Superior temporal gyrus (tissue), 1 donor: ENCODE measurements at regions not wholly inside any gene's neighbourhood (a gene's known extent, or its start where the extent isn't known, plus 50 kb on each side); places are given as distances from the start of the nearest gene placed in this dataset.
"Not testable (repeated sequence)": the region's sequence is repeated elsewhere in the genome, so short reads cannot be mapped to it uniquely, and the experiment has no call there.

Source experiments
- DNase-seq: peaks from one replicate; pipeline ENCODE4 v3.0.0-alpha.2; 2016; ENCODE audit errors: extremely low spot score

DNA sequence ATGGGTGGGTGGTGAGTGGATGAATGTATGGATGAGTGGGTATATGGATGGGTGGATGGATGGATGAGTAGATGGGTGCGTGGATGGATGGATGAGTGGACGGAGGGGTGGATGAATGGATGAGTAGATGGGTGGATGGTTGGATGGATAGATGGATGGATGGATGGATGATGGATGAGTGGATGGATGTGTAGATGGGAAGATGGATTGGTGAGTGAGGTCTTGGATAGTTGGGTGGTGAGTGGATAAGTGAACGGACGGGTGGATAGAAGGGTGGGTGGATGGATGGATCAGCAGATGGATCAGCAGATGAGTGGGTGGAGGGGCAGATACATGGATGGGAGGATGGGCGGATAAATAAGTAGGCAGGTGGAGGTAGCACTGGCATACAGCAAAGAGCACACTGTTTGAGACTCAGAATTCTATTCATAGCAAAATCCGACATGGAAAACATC lies 163.5 kb downstream of the C9orf50 start:
- DNase-seq = no peak

DNA sequence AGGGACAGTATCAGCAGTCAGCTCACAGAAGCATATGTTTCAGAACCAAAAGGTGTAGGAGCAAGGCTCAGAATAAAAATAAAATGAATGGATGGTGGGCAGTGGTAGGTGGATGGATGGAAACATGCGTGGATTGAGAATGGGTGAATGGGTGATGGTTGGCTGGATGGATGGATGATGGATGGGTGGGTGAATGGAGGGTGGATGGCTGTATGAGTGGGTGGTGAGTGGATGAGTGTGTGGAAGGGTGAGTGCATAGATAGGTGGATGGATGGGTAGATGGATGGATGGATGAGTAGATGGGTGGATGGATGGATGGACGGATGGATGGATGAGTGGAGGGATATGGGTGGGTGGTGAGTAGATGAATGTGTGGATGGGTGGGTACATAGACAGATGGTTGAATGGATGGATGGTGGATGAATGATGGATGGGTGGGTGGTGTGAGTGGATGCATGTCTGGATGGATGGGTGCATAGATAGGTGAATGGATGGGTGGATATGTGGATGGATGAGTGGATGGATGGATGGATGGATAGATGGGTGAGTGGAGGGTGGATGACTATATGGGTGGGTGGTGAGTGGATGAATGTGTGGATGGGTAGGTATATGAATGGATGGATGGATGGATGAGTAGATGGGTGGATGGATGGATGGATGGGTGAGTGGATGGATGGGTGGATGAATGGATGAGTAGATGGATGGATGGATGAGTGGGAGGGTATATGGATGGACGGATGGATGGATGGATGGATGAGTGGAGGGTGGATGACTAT lies 164.2 kb downstream of the C9orf50 start:
- DNase-seq = no peak

DNA sequence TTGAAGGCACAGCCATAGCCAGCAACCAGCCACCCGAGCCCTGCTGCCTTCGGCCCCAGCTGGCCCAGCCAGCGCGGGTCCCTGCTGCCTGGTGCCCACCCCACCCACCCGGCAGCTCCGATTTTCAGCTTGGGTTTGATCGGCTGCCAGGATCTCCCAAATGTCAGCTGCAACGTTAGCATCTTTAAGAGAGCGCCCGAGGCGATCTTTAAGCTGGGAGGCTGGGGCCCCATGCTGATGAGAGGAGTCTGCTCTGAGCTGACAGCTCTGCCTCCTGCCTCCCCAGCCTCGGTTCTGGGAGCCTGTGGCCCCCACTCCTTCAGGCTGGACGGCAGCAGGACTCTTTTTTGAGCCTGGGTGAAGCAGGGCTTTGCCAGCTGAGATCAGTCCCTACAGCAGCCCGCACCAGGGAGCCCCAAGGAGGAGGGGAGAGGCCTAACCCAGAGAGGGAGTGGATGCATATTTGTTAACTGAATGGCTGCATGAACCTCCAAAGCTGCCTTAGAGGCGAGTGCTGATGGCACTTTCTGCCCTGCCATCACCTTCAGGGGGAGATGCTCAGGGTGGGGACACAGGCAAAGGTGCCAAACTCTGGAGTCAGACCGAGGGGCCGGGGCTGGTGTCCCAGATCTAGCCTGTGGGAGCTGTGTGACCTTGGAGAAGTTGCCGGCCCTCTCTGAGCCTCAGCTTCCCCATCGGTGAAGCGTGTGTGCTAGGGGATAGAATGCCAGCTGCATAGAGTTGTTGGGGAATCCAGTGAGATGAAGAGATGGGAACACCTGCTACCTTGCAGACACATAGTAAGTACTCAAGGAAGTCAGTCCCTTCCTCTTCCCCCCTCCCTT lies 165.5 kb downstream of the C9orf50 start:
- no peak for DNase-seq

DNA sequence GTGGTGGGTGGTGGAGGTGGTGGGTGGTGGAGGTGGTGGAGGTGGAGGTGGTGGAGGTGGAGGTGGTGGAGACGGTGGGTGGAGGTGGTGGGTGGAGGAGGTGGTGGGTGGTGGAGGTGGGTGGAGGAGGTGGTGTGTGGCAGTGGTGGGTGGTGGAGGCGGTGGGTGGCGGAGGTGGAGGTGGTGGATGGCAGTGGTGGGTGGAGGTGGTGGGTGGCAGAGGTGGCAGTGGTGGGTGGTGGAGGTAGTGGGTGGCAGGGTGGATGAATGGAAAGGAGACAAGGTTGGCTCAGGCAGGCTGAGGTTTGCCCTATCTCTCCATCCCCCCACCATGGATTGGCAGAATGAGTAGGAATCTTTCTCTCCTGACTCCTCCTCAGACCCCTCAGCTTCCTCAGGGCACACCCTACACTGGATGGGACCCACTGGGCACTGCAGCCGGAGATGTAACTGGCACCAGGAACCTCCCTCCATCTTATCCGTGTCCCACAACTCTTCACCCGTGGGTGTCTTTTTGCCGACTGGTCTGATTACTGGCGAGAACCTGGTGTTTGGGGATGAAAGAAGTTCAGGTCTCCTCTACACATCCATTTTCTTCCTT lies 166.3 kb downstream of the C9orf50 start:
- DNase-seq = no peak

DNA sequence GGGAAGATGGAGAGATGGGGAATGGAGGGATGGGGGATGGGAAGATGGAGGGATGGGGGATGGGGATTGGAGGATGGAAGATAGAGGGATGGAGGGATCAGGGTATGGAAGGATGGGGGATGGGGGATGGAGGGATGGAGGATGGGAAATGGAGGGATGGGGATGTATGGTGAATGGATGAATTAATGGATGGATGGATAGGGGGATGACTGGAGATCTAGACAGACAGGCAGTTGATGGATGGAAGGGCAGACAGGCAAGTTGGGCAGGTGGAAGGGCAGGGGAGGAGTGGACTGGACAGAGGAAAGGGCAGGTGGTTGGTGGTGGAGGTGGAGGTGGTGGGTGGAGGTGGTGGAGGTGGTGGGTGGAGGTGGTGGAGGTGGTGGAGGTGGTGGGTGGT lies 167.2 kb downstream of the C9orf50 start:
- DNase-seq = no peak

DNA sequence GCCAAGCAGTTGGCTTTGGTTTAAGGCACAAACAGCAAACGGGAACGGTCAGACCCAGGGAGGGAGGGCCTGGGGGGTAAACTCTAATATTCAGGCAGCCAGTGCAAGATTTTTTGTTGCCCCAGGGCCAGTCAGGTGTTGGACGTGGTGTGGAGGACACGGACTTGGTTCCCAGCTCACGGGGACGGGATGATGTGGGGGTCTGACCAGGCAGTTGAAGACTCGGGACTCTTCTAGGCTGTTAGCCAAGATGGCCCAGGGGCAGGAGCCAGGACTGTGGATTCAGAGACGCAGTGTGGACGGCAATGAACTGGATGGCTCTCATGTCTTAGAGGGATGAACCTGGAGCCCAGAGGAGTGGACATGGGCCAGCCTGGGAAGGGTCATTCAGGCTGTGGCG lies 169.2 kb downstream of the C9orf50 start:
- no peak for DNase-seq

DNA sequence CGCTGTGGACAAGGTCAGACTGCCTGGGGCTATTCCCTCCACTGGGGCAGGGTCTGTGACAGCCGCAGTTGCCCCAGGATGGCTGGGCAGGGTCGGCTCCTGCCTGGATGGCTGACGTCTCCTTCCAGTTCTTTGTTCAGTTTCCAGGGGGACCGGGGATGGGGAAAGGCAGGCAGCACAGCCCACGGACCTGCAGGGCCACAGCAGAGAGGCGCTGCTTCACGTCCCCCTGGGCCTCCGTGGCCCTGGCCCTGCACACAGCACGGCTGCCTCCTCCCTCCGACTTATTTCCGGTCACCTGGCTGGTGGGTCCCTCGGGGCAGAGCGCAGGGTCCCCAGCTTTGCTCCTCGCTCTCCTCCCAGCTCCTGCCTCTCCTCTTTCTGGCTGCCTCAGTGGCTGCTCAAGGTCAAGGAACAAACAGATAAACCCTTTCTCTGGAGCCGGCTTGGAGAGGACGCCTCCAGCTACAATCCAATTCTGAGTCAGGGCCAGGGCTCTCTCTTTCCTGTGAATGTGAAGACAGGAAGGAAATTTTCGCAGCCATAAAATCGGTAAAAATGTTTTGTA lies 169.7 kb downstream of the C9orf50 start:
- DNase-seq = peak; percentile 56

DNA sequence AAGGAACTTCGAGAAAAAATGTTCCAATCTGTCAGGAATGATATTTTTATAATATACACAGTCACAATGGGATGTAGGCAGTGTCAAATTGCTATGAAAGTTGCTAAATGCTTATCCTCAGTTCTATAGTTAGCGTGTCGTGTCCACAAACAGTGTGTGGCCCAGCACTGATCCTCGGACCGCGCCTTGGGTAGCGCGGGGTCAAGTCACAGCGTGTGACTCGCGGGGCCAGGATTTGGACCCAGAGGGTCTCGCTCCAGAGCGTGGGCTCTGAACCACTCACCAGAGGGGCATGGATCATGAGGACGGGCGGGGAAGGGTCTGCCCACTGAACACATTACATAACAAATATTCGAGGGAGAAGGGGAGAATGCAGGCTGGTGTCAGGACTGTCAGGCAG lies 171.8 kb downstream of the C9orf50 start:
- DNase-seq = no peak

DNA sequence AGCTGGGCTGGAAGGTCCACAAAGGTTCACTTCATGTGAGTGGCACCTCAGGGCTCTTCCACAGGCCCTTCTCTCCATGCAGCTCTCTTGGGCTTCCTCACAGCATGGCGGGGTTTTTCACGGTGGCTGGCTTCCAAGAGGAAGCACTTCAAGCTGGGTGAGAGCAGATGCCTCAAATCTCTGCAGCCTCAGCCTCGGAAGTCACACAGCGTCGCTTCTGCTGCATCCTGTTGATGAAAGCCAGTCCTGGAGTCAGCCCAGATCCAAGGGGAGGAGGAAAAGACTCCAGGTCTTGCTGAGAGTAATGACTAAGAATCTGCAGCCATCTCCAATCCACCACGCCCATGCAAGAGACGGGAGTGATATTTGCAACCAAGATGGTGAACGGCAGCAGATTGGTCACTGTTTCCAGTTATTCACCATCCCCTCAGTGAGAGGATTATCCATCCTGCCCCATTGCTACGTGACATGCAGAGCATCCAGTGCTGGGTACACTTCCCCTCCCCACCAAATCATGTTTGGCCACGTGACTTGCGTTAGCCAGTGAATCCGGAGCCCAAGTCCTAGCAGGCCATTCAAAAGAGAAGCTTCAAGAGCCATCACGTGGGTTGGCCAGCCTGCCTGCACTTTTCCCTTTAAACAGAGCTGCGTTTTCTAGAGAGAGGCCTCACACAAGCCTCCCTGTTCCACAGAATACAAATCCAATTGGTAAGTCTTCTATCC lies 173.9 kb downstream of the C9orf50 start:
- peak; percentile 81 for DNase-seq

DNA sequence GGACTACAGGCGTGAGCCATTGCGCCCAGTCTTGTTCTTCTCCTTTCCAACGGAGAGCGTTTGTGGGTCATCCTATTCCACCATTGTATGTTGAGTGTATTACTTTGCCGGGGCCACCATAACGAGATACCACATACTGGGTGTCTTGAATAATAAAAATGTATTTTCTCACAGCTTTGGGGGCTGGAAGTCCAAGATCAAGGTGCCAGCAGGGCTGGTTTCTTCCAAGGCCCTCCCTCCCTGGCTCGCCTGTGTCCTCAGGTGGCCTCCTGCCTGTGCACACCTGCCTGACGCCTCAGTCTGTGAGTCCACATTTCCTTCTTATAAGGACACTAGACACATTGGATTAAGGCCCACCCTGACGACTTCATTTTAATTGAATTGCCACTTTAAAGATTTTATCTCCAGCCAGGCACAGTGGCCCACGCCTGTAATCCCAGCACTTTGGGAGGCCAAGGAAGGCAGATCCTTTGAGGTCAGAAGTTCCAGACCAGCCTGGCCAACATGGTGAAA lies 175.1 kb downstream of the C9orf50 start:
- DNase-seq = no peak

DNA sequence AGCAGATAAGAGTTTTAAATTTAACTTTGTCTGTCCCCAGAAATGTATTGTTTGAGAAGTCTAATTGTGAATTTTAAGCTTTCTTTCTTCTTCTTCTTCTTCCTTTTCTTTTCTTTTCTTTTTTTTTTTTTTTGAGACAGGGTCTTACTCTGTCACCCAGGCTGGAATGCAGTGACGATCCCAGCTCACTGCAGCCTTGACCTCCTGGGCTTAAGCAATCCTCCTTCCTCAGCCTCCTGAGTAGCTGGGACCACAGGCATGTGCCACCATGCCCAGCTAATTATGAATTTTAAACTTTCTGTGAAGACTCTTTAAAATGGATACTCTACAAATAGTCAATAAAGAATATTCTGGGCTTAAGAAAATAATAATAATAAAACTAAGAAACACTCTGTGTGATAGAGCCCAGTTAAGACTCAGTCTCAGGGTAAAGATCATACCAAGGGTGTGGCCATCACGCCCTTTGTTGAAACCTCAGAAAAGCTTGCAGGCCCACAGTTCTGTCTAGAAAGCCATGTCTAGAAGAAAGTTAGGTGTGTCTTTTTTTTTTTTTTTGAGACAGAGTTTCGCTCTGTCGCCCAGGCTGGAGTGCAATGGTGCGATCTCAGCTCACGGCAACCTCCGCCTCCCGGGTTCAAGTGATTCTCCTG lies 177.3 kb downstream of the C9orf50 start:
- DNase-seq = not testable (repeated sequence)

DNA sequence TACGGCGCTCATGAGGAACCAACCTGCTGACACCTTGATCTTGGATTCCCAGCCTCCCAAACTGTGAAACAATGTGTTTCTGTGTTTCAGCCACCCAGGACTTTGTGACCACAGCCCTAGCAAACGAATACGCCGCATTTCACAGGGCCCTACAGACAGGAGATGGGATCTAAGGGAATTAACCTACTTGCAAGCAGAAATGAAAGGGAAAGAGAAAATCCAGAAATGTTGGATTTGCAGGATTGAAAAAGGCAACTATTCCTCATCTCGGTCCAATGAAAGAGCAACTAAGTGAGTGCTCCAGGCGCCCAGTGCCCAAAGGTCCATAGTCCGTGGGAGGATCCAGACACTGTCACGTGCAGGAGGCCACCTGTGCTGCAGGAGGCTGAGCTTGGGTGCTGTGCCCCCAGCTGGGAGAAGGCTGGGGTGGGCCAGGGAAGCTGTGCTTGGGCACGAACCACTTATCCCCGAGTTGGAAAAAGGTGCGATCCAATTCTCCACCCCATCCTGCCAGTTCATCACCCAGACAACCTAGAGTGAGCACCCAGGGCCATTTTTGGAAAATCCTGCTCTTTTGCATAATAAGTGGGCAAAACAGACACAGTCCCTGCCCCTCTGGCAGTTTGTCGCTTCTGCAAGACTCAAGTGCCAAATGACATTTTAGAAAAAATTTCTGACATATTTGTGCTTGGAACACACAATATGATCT lies 177.9 kb downstream of the C9orf50 start:
- no peak for DNase-seq

DNA sequence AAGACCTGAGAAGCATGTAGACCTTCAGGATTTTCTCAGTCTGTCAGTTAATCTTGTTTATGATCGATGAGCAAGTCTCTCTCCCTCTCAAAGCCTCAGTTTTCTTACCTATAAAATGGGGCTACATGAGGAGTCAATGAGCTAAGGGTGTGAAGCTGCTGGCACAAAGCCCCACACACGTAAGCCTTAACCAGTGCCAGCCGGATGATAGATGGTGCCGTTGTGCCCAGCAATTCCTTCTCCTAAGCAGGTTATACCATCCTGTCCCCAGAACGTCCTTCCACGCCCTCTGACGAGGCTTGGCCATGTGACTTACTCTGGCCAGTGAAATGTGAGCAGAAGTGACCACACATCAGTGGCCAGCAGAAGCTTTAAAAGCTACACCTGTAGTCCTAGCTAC lies 179.0 kb downstream of the C9orf50 start:
- no peak for DNase-seq

DNA sequence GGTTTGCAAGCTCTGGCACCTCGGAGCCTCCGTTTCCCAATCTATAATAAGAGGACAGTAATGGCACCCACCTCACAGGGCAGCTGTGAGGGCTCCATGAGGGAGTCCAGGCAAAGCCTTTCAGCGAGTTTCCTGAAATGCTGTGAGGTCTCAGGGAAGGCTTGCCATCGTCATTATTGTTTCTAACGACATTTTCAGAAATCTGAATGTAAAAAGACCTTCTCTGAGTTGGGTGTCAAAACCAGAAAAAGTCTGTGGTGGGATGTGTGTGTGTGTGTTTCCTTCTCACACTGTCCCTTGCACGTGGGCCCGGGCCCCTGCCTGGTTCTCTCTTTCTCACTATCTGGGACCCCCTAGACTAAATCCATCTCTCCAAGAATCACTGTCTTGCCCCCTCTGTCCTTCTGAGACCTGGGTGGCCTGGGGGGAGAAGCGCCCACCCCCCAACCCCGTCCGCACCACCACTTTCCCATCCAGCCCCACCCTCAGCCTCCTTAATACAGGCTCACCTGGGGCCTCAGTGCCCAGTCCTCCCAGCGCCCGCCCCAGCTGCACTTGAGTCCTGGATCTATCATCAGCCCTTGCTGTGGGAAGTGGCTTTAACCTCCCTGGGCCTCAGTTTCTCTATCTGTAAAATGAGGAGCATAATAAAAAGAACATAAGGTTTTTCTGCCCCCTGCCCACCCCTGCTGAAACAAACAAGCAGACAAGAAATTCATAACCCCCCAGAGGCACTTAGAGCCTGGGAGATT lies 180.3 kb downstream of the C9orf50 start:
- DNase-seq = no peak

DNA sequence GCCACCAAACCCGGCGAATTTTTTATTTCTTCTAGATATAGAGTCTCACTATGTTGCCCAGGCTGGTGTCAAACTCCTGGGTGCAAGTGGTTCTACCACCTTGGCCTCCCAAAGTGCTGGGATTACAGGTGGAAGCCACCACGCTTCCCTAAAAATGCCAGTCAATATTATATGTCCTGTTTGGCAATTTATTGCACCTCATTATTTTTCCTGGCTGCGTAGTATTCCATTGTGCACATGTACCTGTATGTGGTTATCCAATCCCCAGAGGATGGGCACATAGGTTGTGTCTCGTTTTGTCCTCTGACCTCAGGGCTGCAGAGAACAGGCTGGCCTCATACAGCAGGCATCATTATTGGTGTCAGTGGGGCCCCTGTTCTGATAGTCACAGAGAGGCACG lies 181.7 kb downstream of the C9orf50 start:
- no peak for DNase-seq

DNA sequence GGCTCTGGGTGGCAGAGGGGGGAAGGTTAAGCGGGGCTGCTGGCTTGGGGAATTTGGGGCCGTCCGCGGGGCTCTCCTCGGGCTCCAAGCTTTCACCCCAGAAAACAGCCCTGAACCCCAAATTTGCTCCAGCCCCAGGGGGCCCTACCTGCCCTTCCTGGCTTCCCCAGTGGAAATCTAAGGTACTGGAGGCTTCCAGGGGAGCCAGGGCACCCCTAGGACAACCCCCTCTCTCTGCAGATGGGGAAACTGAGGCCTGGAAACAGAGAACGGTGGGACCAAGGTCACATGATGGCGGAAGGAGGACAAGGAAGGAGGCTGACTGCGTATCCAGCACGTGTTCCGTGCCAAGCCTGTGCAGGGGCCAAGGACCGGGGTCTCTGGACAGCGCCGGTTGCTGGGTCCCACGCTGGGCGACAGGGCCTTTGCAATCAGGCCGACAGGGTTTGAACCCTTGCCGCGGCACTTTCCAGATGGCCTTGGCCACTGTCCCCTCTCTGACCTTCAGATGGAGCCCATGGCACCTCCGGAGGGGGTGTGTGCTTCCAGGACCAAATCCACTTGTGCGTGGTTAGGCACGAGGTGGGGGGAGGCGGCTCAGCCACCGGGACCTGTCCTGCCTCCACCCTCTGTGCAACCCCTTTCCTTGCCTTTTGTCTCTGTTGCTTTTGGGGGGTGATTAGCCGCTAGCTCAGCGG lies 183.1 kb downstream of the C9orf50 start:
- DNase-seq = no peak

DNA sequence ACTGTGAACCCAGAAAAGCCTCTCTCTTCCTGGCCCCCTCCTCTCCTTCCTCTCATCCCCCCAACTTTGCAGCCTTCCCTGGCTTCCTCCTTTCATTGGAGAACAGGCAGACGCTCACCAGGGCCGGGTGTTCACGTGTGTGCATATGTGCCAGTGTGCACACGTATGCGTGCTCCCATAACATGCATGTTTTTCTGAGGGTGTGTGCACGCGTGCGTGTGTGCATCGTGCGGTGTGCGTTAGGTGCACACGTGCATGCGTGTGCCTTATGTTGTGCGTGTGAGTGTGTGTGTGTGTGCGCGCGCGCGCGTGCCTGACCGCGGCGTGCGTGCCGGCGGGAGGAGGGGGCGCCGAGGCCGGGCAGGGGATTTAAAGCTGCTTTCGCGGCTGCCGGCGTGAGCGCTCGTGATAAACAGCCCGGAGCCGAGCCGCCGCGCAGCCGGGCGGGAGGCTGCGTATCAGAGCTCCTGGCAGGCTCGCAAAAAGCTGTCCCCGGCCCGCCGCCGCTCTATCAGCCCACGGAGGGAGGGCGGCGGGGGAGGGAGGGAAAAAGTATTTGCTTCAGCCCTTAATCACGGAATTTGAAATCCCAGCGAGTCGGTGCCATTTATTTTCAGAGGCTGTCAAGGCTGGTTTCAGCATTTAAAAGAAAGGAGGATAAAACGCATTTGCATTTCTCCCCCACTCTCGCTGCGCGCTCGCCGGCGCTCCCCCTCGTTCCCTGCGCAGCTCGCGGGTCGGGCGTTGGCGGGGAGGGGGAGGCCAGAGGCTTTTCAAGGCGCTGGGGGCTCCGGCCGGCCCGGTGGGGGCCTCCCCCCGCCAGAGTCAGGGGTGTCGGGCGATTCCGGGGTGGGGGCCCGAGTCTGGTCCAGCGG lies 183.9 kb downstream of the C9orf50 start:
- peak; percentile 75 for DNase-seq
